SK-N-SH treated with all-trans-retinoic acid at 6 μM for 48 hours (cell line): ENCODE measurements at regions not wholly inside any gene's neighbourhood (a gene's known extent, or its start where the extent isn't known, plus 50 kb on each side); places are given as distances from the start of the nearest gene placed in this dataset.

Experiments
- ATAC-seq: fragments of 200-7000 bp; cut with Tn5 transposase; 3 replicates; pipeline ENCODE4 v1.9.1; 2020; ENCODE audit warnings: mild to moderate bottlenecking, moderate library complexity
- ARNTL ChIP-seq: fragments of 450-650 bp; formaldehyde crosslinking; IDR thresholded peaks from 2 replicates; pipeline ENCODE4 v1.5.0; 2020; ENCODE audit warnings: low read depth, mild to moderate bottlenecking, moderate library complexity, borderline replicate concordance
- BACH2 ChIP-seq: fragments of 250-450 bp; sonication (Bioruptor Pico); IDR thresholded peaks from 2 replicates; pipeline ENCODE4 v1.9.0; 2021; ENCODE audit warnings: mild to moderate bottlenecking, borderline replicate concordance
- CSDC2 ChIP-seq: fragments of 250-450 bp; sonication (Bioruptor Pico); IDR thresholded peaks from 2 replicates; pipeline ENCODE4 v1.5.0; 2020; ENCODE audit warnings: mild to moderate bottlenecking, moderate library complexity
- CSRNP3 ChIP-seq: fragments of 250-450 bp; sonication (Bioruptor Pico); IDR thresholded peaks from 2 replicates; pipeline ENCODE4 v1.5.1; 2021; ENCODE audit warnings: mild to moderate bottlenecking, moderate library complexity
- ESRRG ChIP-seq: fragments of 250-450 bp; sonication (Bioruptor Pico); IDR thresholded peaks from 2 replicates; pipeline ENCODE4 v1.6.1; 2021; ENCODE audit warnings: mild to moderate bottlenecking
- GLIS3 ChIP-seq: fragments of 250-450 bp; sonication (Bioruptor Pico); IDR thresholded peaks from 2 replicates; pipeline ENCODE4 v1.5.0; 2020; ENCODE audit warnings: mild to moderate bottlenecking, moderate library complexity
- ISL1 ChIP-seq: fragments of 250-450 bp; sonication (Bioruptor Pico); IDR thresholded peaks from 2 replicates; pipeline ENCODE4 v2.1.2; 2022; ENCODE audit warnings: mild to moderate bottlenecking, moderate library complexity
- OSR1 ChIP-seq: fragments of 250-450 bp; sonication (Bioruptor Pico); IDR thresholded peaks from 2 replicates; pipeline ENCODE4 v1.8.0; 2022; ENCODE audit warnings: moderate library complexity, mild to moderate bottlenecking, inconsistent platforms
- PATZ1 ChIP-seq: fragments of 250-450 bp; sonication (Bioruptor Pico); IDR thresholded peaks from 2 replicates; pipeline ENCODE4 v1.8.0; 2020; ENCODE audit warnings: mild to moderate bottlenecking, moderate library complexity, borderline replicate concordance
- POU6F1 ChIP-seq: fragments of 250-450 bp; sonication (Bioruptor Pico); IDR thresholded peaks from 2 replicates; pipeline ENCODE4 v1.8.0; 2021; ENCODE audit warnings: low read depth, mild to moderate bottlenecking, moderate library complexity, borderline replicate concordance
- PPARA ChIP-seq: fragments of 250-450 bp; sonication (Bioruptor Pico); IDR thresholded peaks from 2 replicates; pipeline ENCODE4 v1.5.0; 2020; ENCODE audit warnings: mild to moderate bottlenecking, borderline replicate concordance
- RARB ChIP-seq: fragments of 250-450 bp; sonication (Bioruptor Pico); IDR thresholded peaks from 2 replicates; pipeline ENCODE4 v1.8.0; 2021; ENCODE audit warnings: mild to moderate bottlenecking, moderate library complexity
- SNAI2 ChIP-seq: fragments of 250-450 bp; sonication (Bioruptor Pico); IDR thresholded peaks from 2 replicates; pipeline ENCODE4 v1.5.0; 2020; ENCODE audit warnings: mild to moderate bottlenecking, moderate library complexity
- TCF4 ChIP-seq: fragments of 250-450 bp; sonication (Bioruptor Pico); IDR thresholded peaks from 2 replicates; pipeline ENCODE4 v1.8.0; 2021; ENCODE audit warnings: mild to moderate bottlenecking, moderate library complexity, borderline replicate concordance
- TOX ChIP-seq: fragments of 250-450 bp; sonication (Bioruptor Pico); IDR thresholded peaks from 2 replicates; pipeline ENCODE4 v1.8.0; 2021; ENCODE audit warnings: mild to moderate bottlenecking, moderate library complexity, borderline replicate concordance
- TSHZ2 ChIP-seq: fragments of 250-450 bp; sonication (Bioruptor Pico); IDR thresholded peaks from 2 replicates; pipeline ENCODE4 v1.5.0; 2020; ENCODE audit warnings: mild to moderate bottlenecking, moderate library complexity
- ZC3H10 ChIP-seq: fragments of 250-450 bp; sonication (Bioruptor Pico); IDR thresholded peaks from 2 replicates; pipeline ENCODE4 v1.5.1; 2021; ENCODE audit warnings: mild to moderate bottlenecking, moderate library complexity
- ZFP3 ChIP-seq: fragments of 250-450 bp; sonication (Bioruptor Pico); IDR thresholded peaks from 2 replicates; pipeline ENCODE4 v1.5.0; 2020; ENCODE audit warnings: mild to moderate bottlenecking, moderate library complexity
- ZFP30 ChIP-seq: fragments of 450-650 bp; formaldehyde crosslinking; IDR thresholded peaks from 2 replicates; pipeline ENCODE4 v1.5.0; 2022; ENCODE audit warnings: mild to moderate bottlenecking, moderate library complexity
- ZNF70 ChIP-seq: fragments of 450-650 bp; formaldehyde crosslinking; IDR thresholded peaks from 2 replicates; pipeline ENCODE4 v1.5.0; 2020; ENCODE audit warnings: mild to moderate bottlenecking, moderate library complexity
- ZNF8 ChIP-seq: fragments of 450-650 bp; formaldehyde crosslinking; IDR thresholded peaks from 2 replicates; pipeline ENCODE4 v1.5.0; 2020; ENCODE audit warnings: mild to moderate bottlenecking, moderate library complexity
- TF ChIP-seq, protein P1 (sequence below): fragments of 250-450 bp; sonication (Bioruptor Pico); IDR thresholded peaks from 2 replicates; pipeline ENCODE4 v1.5.1; 2020; ENCODE audit warnings: low read depth, mild to moderate bottlenecking, moderate library complexity

GRCh38 chr3:115272036-115272824 lies 125.1 kb upstream of the ZBTB20 start:
- no peak for TF ChIP-seq PATZ1 (CRISPR knock-in tag)
- TF ChIP-seq, all 23 proteins: peak for 0
- ATAC-seq, result no peak; the same call in 2 of the 3 replicates

DNA sequence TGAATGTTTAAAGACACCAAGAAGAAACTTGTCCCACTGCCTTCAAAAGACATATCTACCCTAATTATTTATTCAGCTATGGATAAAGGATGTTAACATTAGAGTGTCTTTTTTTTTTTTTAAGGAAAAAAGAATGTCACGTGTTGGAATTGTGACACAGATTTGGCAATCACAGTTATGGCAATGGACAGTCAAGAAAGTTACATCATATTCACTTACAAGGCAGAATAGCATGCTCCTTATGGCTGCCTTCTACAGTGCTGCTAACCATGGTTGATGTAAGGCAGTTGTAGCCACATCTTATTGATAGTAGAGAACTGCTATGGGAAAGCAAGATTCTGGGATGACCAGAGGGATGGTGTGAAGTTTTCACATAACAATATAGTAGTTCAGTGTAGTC lies 128.8 kb upstream of the ZBTB20 start:
- ATAC-seq, result no peak

GRCh38 chr3:115279939-115280338 lies 132.9 kb upstream of the ZBTB20 start:
- ATAC-seq, result no peak
- TF ChIP-seq ZNF70, result no peak
- TF ChIP-seq TCF4, result no peak
- TF ChIP-seq CSDC2 (CRISPR knock-in tag), result no peak
- TF ChIP-seq RARB, result no peak
- TF ChIP-seq, protein P1, sequence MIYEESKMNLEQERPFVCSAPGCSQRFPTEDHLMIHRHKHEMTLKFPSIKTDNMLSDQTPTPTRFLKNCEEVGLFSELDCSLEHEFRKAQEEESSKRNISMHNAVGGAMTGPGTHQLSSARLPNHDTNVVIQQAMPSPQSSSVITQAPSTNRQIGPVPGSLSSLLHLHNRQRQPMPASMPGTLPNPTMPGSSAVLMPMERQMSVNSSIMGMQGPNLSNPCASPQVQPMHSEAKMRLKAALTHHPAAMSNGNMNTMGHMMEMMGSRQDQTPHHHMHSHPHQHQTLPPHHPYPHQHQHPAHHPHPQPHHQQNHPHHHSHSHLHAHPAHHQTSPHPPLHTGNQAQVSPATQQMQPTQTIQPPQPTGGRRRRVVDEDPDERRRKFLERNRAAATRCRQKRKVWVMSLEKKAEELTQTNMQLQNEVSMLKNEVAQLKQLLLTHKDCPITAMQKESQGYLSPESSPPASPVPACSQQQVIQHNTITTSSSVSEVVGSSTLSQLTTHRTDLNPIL, result no peak
- TF ChIP-seq OSR1 (CRISPR knock-in tag), result no peak
- TF ChIP-seq ARNTL (CRISPR knock-in tag), result no peak
- TF ChIP-seq ZNF8, result no peak
- no peak for TF ChIP-seq PPARA (CRISPR knock-in tag)

More for the DNA sequence above, 128.8 kb upstream of the ZBTB20 start:
- TF ChIP-seq ZNF8 (no peak), ZFP30 (CRISPR knock-in tag) (no peak), GLIS3 (CRISPR knock-in tag) (no peak), ZNF70 (no peak), PPARA (CRISPR knock-in tag) (no peak), OSR1 (CRISPR knock-in tag) (no peak), ZC3H10 (no peak), ESRRG (no peak), BACH2 (CRISPR knock-in tag) (no peak), ZFP3 (CRISPR knock-in tag) (no peak), TSHZ2 (CRISPR knock-in tag) (no peak), ISL1 (no peak)

DNA sequence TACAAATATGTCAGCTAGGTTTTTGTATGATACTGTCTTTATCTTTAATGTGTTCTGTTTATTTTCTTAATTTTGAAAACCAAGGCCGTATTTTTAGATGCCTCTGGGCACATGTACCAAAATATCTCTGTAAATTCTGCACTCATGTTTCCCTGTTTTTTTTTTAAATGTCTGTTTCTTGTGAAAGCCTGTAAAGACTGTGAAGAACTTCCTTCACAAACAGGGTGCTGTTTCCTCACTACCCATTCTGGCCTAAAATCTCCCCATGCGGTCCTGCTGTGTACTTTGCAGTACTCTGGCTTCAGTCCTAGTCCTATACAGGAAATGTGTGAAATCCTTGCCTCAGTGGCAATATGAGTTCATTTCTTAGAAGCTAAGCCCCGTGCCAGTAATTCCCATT lies 133.4 kb upstream of the ZBTB20 start:
- ATAC-seq, result no peak
- TF ChIP-seq OSR1 (CRISPR knock-in tag) (no peak), TOX (no peak), TSHZ2 (CRISPR knock-in tag) (no peak), RARB (no peak), CSDC2 (CRISPR knock-in tag) (no peak), POU6F1 (CRISPR knock-in tag) (no peak), BACH2 (CRISPR knock-in tag) (no peak), ZFP30 (CRISPR knock-in tag) (no peak), GLIS3 (CRISPR knock-in tag) (no peak), CSRNP3 (CRISPR knock-in tag) (no peak), ZC3H10 (no peak), SNAI2 (no peak), TCF4 (no peak), ISL1 (no peak), ZFP3 (CRISPR knock-in tag) (no peak), ARNTL (CRISPR knock-in tag) (no peak)
